Neuronal stem cell (in vitro differentiated cells): ENCODE measurements at regions not wholly inside any gene's neighbourhood (a gene's known extent, or its start where the extent isn't known, plus 50 kb on each side); places are given as distances from the start of the nearest gene placed in this dataset.
A peak's percentile ranks its signal among the peaks of the same experiment; 100 is the strongest.

Source experiments
- DNase-seq: peaks from one replicate; pipeline ENCODE4 v3.0.0-alpha.2; 2013; ENCODE audit warnings: low spot score
- H2AFZ ChIP-seq: one replicate; pipeline ENCODE4 v1.6.1; 2013; ENCODE audit warnings: mild to moderate bottlenecking, low read length, inconsistent platforms
- H2AK5ac ChIP-seq: 2 replicates; pipeline ENCODE4 v1.6.1; 2013; ENCODE audit warnings: low read depth, mild to moderate bottlenecking, inconsistent platforms, low read length, moderate library complexity, mixed read lengths
- H2BK120ac ChIP-seq: 2 replicates; pipeline ENCODE4 v1.6.1; 2013; ENCODE audit warnings: low read depth, mild to moderate bottlenecking, inconsistent platforms, low read length, moderate library complexity, mixed read lengths
- H2BK12ac ChIP-seq: one replicate; pipeline ENCODE4 v1.6.1; 2013; ENCODE audit warnings: low read length, inconsistent platforms
- H2BK15ac ChIP-seq: 2 replicates; pipeline ENCODE4 v1.6.1; 2013; ENCODE audit warnings: mild to moderate bottlenecking, low read length, inconsistent platforms, mixed read lengths
- H2BK5ac ChIP-seq: one replicate; pipeline ENCODE4 v1.6.1; 2013; ENCODE audit warnings: inconsistent platforms, mild to moderate bottlenecking, low read length, moderate library complexity
- H3K14ac ChIP-seq: one replicate; pipeline ENCODE4 v1.6.1; 2013; ENCODE audit warnings: low read length, inconsistent platforms
- H3K18ac ChIP-seq: 2 replicates; pipeline ENCODE4 v1.6.1; 2013; ENCODE audit warnings: low read length, inconsistent platforms
- H3K23ac ChIP-seq: 2 replicates; pipeline ENCODE4 v1.6.1; 2013; ENCODE audit warnings: low read depth, mild to moderate bottlenecking, mixed read lengths, low read length, inconsistent platforms; ENCODE audit not compliant: poor library complexity
- H3K27ac ChIP-seq: replicated peaks from 3 replicates; pipeline ENCODE4 v1.5.1; 2013; ENCODE audit warnings: low read length, inconsistent platforms
- H3K27me3 ChIP-seq, 3 experiments: 2 replicates each; pipeline ENCODE4 v1.6.1; 2013; ENCODE audit warnings: low read length in 3 of 3, mild to moderate bottlenecking in 2 of 3, inconsistent platforms in 1 of 3, low read depth in 1 of 3, mixed read lengths in 1 of 3, moderate library complexity in 1 of 3; ENCODE audit not compliant: control insufficient read depth in 3 of 3, insufficient read depth in 3 of 3
- H3K36me3 ChIP-seq, 2 donors: replicated peaks in 1 of 2; 2 replicates each; pipeline ENCODE4 v1.6.1; 2013; ENCODE audit warnings: low read length in 2 of 2; ENCODE audit not compliant: control insufficient read depth in 2 of 2, insufficient read depth in 2 of 2
- H3K4ac ChIP-seq: 2 replicates; pipeline ENCODE4 v1.6.1; 2013; ENCODE audit warnings: inconsistent platforms, mild to moderate bottlenecking, low read length, moderate library complexity
- H3K4me1 ChIP-seq, 2 donors: 1 replicate in 1 of 2; 2 replicates in 1 of 2; pipeline ENCODE4 v1.6.1; 2013; ENCODE audit warnings: low read length in 2 of 2, low read depth in 1 of 2; ENCODE audit not compliant: control insufficient read depth in 2 of 2, insufficient read depth in 1 of 2
- H3K4me2 ChIP-seq: one replicate; pipeline ENCODE4 v1.6.1; 2013; ENCODE audit warnings: mild to moderate bottlenecking, low read length, inconsistent platforms; ENCODE audit not compliant: insufficient read depth, poor library complexity, severe bottlenecking
- H3K4me3 ChIP-seq, 2 donors: 2 replicates each; pipeline ENCODE4 v1.5.1; 2013; ENCODE audit warnings: low read length in 2 of 2, mild to moderate bottlenecking in 2 of 2, inconsistent platforms in 1 of 2, moderate library complexity in 1 of 2
- H3K79me1 ChIP-seq: one replicate; pipeline ENCODE4 v1.6.1; 2013; ENCODE audit warnings: low read depth, mild to moderate bottlenecking, inconsistent platforms, low read length, moderate library complexity
- H3K9ac ChIP-seq: one replicate; pipeline ENCODE4 v1.6.1; 2013; ENCODE audit warnings: mild to moderate bottlenecking, low read depth, low read length, inconsistent platforms; ENCODE audit not compliant: poor library complexity
- H3K9me3 ChIP-seq, 2 donors: replicated peaks in 1 of 2; 2 replicates each; pipeline versions ENCODE3 to v1.6.1; 2013; ENCODE audit warnings: low read length in 2 of 2, mild to moderate bottlenecking in 2 of 2, inconsistent platforms in 1 of 2, low read depth in 1 of 2, mixed read lengths in 1 of 2, moderate library complexity in 1 of 2; ENCODE audit not compliant: control insufficient read depth in 2 of 2, insufficient read depth in 1 of 2
- H4K8ac ChIP-seq: one replicate; pipeline ENCODE4 v1.6.1; 2013; ENCODE audit warnings: low read depth, mild to moderate bottlenecking, inconsistent platforms, low read length, moderate library complexity
- H4K91ac ChIP-seq: one replicate; pipeline ENCODE4 v1.6.1; 2013; ENCODE audit warnings: low read length, low read depth, mild to moderate bottlenecking, inconsistent platforms; ENCODE audit not compliant: poor library complexity
- WGBS, 2 donors: extraction: QIAGEN DNeasy Blood & Tissue Kit; methylation state at CpG; one replicate each; pipeline ENCODE4 v1.1.7; 2013; ENCODE audit warnings: missing lambda C conversion rate in 2 of 2, mixed read lengths in 1 of 2; ENCODE audit not compliant: insufficient read length in 2 of 2, insufficient replicate concordance in 1 of 2; ENCODE audit errors: extremely low coverage in 2 of 2; 5-methylcytosine and 5-hydroxymethylcytosine counted together

- H4K91ac ChIP-seq = no peak overlapping the region
- H3K9me3 ChIP-seq = no peaks in the 10 kb centered on the region
- H4K8ac ChIP-seq = no peak overlapping the region
- no peak overlapping the region for H3K4ac ChIP-seq
- H3K23ac ChIP-seq = no peak overlapping the region
- no peak overlapping the region for H3K4me3 ChIP-seq
- no peak overlapping the region for H3K14ac ChIP-seq
- H2BK5ac ChIP-seq = no peak overlapping the region
- H3K27me3 ChIP-seq = no peaks in the 10 kb centered on the region
- H3K9ac ChIP-seq = no peak overlapping the region
- no CpG with 5 or more reads among the region's 3 CpGs for WGBS, 2 donors
- H2AFZ ChIP-seq = no peak overlapping the region
- H3K4me2 ChIP-seq = no peak overlapping the region
- H2BK120ac ChIP-seq = no peak overlapping the region
- no peaks in the 10 kb centered on the region for H3K36me3 ChIP-seq
- H2AK5ac ChIP-seq = no peak overlapping the region
- no peak for DNase-seq
- no peak overlapping the region for H3K18ac ChIP-seq
- no peak overlapping the region for H2BK15ac ChIP-seq
- no peaks in the 10 kb centered on the region for H3K4me1 ChIP-seq
- no peak overlapping the region for H3K27ac ChIP-seq
- H3K79me1 ChIP-seq = no peaks in the 10 kb centered on the region
- H2BK12ac ChIP-seq = no peak overlapping the region
Measured at GRCh38 chr10:109721453-109722064, 201.8 kb downstream of the XPNPEP1 start.

GRCh38 chr10:109706026-109706560, 217.2 kb downstream of the XPNPEP1 start:
- Histone ChIP-seq H2BK120ac (no peak overlapping the region), H3K23ac (no peak overlapping the region), H2BK12ac (no peak overlapping the region), H3K9me3 (peaks cover 0 to 4% of the 10 kb centered on the region in 2 donors), H3K79me1 (no peaks in the 10 kb centered on the region), H2AFZ (no peak overlapping the region), H4K91ac (no peak overlapping the region), H2BK5ac (no peak overlapping the region), H3K4ac (no peak overlapping the region), H3K4me3 (no peak overlapping the region), H3K4me1 (no peaks in the 10 kb centered on the region), H3K27ac (no peak overlapping the region), H2BK15ac (no peak overlapping the region), H3K14ac (no peak overlapping the region), H3K9ac (no peak overlapping the region), H3K4me2 (no peak overlapping the region), H3K27me3 (no peaks in the 10 kb centered on the region), H3K18ac (no peak overlapping the region), H4K8ac (no peak overlapping the region), H3K36me3 (no peaks in the 10 kb centered on the region), H2AK5ac (no peak overlapping the region)
- DNase-seq = no peak
- no CpG with 5 or more reads among the region's 1 CpG for WGBS, 2 donors

- no peak overlapping the region for H2BK5ac ChIP-seq
- H4K8ac ChIP-seq = no peak overlapping the region
- no peaks in the 10 kb centered on the region for H3K9me3 ChIP-seq
- H3K9ac ChIP-seq = no peak overlapping the region
- no peak overlapping the region for H3K4me2 ChIP-seq
- no peak overlapping the region for H4K91ac ChIP-seq
- DNase-seq = no peak
- H3K79me1 ChIP-seq = no peaks in the 10 kb centered on the region
- WGBS, 2 donors = no CpG with 5 or more reads among the region's 5 CpGs
- H3K4me3 ChIP-seq = no peak overlapping the region
- no peak overlapping the region for H2BK120ac ChIP-seq
- H3K14ac ChIP-seq = no peak overlapping the region
- no peak overlapping the region for H3K4ac ChIP-seq
- H3K36me3 ChIP-seq = no peaks in the 10 kb centered on the region
- H3K4me1 ChIP-seq = no peaks in the 10 kb centered on the region
- no peak overlapping the region for H2BK15ac ChIP-seq
- no peak overlapping the region for H3K27ac ChIP-seq
- H2AK5ac ChIP-seq = no peak overlapping the region
- peak overlapping the region; percentile 42 for H3K18ac ChIP-seq
- H3K27me3 ChIP-seq = no peaks in the 10 kb centered on the region
- no peak overlapping the region for H3K23ac ChIP-seq
- H2BK12ac ChIP-seq = no peak overlapping the region
- H2AFZ ChIP-seq = no peak overlapping the region
Measured at GRCh38 chr10:109701633-109702215, 221.6 kb downstream of the XPNPEP1 start.

GRCh38 chr10:109698882-109699664, 224.2 kb downstream of the XPNPEP1 start:
- WGBS, 2 donors = no CpG with 5 or more reads among the region's 5 CpGs
- H3K4ac ChIP-seq = no peak overlapping the region

More at GRCh38 chr10:109698882-109699664, 224.2 kb downstream of the XPNPEP1 start:
- DNase-seq = no peak
- no peak overlapping the region for H2BK12ac ChIP-seq
- no peak overlapping the region for H2BK15ac ChIP-seq
- no peak overlapping the region for H3K9ac ChIP-seq
- H3K36me3 ChIP-seq = no peaks in the 10 kb centered on the region
- no peak overlapping the region for H3K18ac ChIP-seq
- no peak overlapping the region for H3K27ac ChIP-seq
- no peaks in the 10 kb centered on the region for H3K4me1 ChIP-seq
- H2BK120ac ChIP-seq = no peak overlapping the region
- no peaks in the 10 kb centered on the region for H3K79me1 ChIP-seq
- H4K8ac ChIP-seq = no peak overlapping the region
- H4K91ac ChIP-seq = no peak overlapping the region
- H2BK5ac ChIP-seq = no peak overlapping the region
- H3K4me3 ChIP-seq = no peak overlapping the region
- H2AK5ac ChIP-seq = no peak overlapping the region
- H3K23ac ChIP-seq = no peak overlapping the region
- no peak overlapping the region for H3K4me2 ChIP-seq
- H3K27me3 ChIP-seq = no peaks in the 10 kb centered on the region
- H2AFZ ChIP-seq = no peak overlapping the region
- no peaks in the 10 kb centered on the region for H3K9me3 ChIP-seq
- no peak overlapping the region for H3K14ac ChIP-seq
